CD4-positive, alpha-beta T cell (primary cell): ENCODE measurements at regions not wholly inside any gene's neighbourhood (a gene's known extent, or its start where the extent isn't known, plus 50 kb on each side); places are given as distances from the start of the nearest gene placed in this dataset.

Experiments used
- ATAC-seq: fragments of 200-7000 bp; cut with Tn5 transposase; one replicate; pipeline ENCODE4 v1.10.0; 2022; ENCODE audit warnings: mild to moderate bottlenecking; ENCODE audit not compliant: poor library complexity
- CTCF ChIA-PET: fragments of 350-600 bp; sonication (Branson Sonifier 250); formaldehyde crosslinking; loops from one replicate; lab custom pipeline; 2021; ENCODE audit warnings: antibody characterized with exemption, inconsistent platforms; lab: Charles Lee
- POLR2A ChIA-PET: fragments of 350-600 bp; sonication (Branson Sonifier 250); formaldehyde crosslinking; loops from one replicate; lab custom pipeline; 2021; ENCODE audit warnings: antibody characterized with exemption, inconsistent platforms; lab: Charles Lee
- DNase-seq, 14 experiments: peaks; one replicate each; pipeline ENCODE4 v3.0.0-alpha.2; 2013 to 2020; ENCODE audit warnings: mixed read lengths in 2 of 14
- H3K27ac ChIP-seq, 2 donors: one replicate each; pipeline versions ENCODE4 v1.5.1 to v1.7.0; 2013; ENCODE audit warnings: low read length in 2 of 2, low read depth in 1 of 2, mild to moderate bottlenecking in 1 of 2
- H3K27me3 ChIP-seq, 2 experiments: 1 replicate in 1 of 2; 2 replicates in 1 of 2; pipeline versions ENCODE4 v1.6.1 to v1.7.0; 2013; ENCODE audit warnings: low read length in 2 of 2, control low read depth in 1 of 2, mild to moderate bottlenecking in 1 of 2, moderate library complexity in 1 of 2; ENCODE audit not compliant: insufficient read depth in 2 of 2, control insufficient read depth in 1 of 2
- H3K36me3 ChIP-seq: one replicate; pipeline ENCODE4 v1.6.1; 2013; ENCODE audit warnings: low read length, control low read depth; ENCODE audit not compliant: insufficient read depth
- H3K4me1 ChIP-seq: one replicate; pipeline ENCODE4 v1.6.1; 2013; ENCODE audit warnings: low read length, control low read depth; ENCODE audit not compliant: insufficient read depth
- H3K4me3 ChIP-seq: one replicate; pipeline ENCODE4 v1.5.1; 2013; ENCODE audit warnings: mild to moderate bottlenecking, low read length, moderate library complexity
- H3K9me3 ChIP-seq, 2 experiments: 1 replicate in 1 of 2; 2 replicates in 1 of 2; pipeline versions ENCODE4 v1.6.1 to v1.7.0; 2013; ENCODE audit warnings: low read length in 2 of 2, mild to moderate bottlenecking in 2 of 2, control low read depth in 1 of 2, moderate library complexity in 1 of 2; ENCODE audit not compliant: control insufficient read depth in 1 of 2, insufficient read depth in 1 of 2
- H3K27ac Mint-ChIP-seq: one replicate; pipeline ENCODE4 v1.8.0; 2020; ENCODE audit warnings: mixed read lengths
- H3K27me3 Mint-ChIP-seq: one replicate; pipeline ENCODE4 v1.8.0; 2021; ENCODE audit warnings: mixed read lengths
- H3K36me3 Mint-ChIP-seq: one replicate; pipeline ENCODE4 v1.8.0; 2021; ENCODE audit warnings: low read depth, mixed read lengths
- H3K4me1 Mint-ChIP-seq: one replicate; pipeline ENCODE4 v1.8.0; 2021; ENCODE audit warnings: low read depth, mixed read lengths
- H3K4me3 Mint-ChIP-seq: one replicate; pipeline ENCODE4 v1.8.0; 2020; ENCODE audit warnings: mild to moderate bottlenecking, mixed read lengths
- H3K9me3 Mint-ChIP-seq: one replicate; pipeline ENCODE4 v1.8.0; 2020; ENCODE audit warnings: mixed read lengths
- CTCF ChIP-seq: fragments of 200-600 bp; IDR thresholded peaks from one replicate; pipeline ENCODE4 v1.8.0; 2022; ENCODE audit warnings: antibody characterized with exemption, mild to moderate bottlenecking
- intact Hi-C, 2 experiments: fragments of 100-400 bp; cut with DNase I in 1 of 2; cut with micrococcal nuclease in 1 of 2; formaldehyde crosslinking; loops; one replicate each; pipeline versions ENCODE4 v1.15.1 to v1.9.0; 2023 to 2025; cut with DNase I, micrococcal nuclease

DNA sequence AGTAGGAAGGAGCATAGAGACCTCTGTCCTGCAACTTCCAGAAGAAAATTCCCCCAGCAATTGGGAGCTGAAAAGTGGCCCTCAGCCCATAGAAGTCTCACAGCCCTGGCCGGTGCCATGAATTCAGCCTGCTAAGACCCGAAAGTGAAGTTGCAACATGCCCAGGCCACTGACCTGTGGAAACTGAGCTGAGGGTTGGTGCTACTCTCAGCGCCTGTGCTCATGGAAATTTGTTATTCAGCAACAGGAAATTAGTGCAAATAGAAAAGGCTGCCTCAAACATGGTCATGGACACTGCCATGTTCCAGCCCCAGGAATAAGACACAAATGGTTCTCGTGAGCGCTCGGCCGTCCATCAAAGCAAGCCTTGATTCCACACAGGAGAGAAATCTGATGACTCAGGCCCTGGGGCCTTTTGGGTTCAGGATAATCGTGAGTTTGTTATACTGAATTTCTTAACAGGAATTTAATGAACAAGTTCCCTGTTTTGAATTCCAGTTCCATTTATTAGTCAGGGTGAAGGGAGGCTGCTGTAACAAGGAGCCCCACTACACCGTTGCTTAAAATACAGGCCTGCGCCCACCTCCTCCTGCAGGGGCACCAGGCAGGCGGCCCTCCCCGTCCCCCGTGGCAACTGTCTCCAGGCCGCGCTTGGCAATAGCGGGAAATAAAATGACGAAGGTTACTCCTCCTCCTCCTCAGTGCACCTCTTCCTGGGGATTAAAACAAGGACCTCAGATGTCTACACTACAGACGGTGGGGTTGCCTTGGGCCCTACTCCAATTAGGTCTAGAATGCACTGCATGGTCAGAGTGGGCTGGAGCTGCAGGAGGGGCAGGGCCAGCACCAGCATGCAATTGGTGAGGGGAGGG, 152.9 kb downstream of the ERMARD start:
- Mint-ChIP-seq H3K9me3 (no peaks in the 10 kb centered on the region), H3K4me3 (no peak overlapping the region), H3K27me3 (peaks cover 4% of the 10 kb centered on the region), H3K36me3 (no peaks in the 10 kb centered on the region), H3K4me1 (no peaks in the 10 kb centered on the region), H3K27ac (no peak overlapping the region)
- H3K36me3 ChIP-seq: no peaks in the 10 kb centered on the region
- TF ChIP-seq CTCF: no peak
- ChIA-PET POLR2A (no interaction called here), CTCF (no interaction called here)
- ATAC-seq (no peak), DNase-seq (no peak)
- H3K27me3 ChIP-seq: no peaks in the 10 kb centered on the region
- no peaks in the 10 kb centered on the region for H3K4me1 ChIP-seq
- intact Hi-C loops: no loop called here
- peaks cover 0 to 15% of the 10 kb centered on the region in 2 experiments for H3K9me3 ChIP-seq
- no peak overlapping the region for H3K27ac ChIP-seq
- no peak overlapping the region for H3K4me3 ChIP-seq

DNA sequence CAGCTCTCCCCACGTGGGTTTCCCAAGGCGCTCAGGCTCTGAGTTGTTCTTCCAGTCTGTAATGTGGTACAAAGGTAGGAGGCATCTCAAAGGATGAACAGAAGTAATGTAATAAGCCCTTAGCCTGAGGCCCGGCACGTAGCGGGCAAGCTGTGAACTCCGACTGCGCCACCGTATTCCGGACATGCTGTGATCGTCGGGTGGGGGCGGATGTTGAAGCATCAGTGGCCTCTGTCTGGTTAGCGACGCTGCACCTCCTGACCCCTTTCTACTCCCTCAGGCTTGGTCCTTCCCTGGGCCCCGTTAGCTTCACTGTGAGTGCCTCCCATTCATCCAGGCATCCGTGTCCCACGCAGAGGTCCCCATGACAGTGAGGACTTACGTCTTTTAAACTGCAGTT, 151.7 kb downstream of the ERMARD start:
- ChIA-PET POLR2A (no interaction called here), CTCF (no interaction called here)
- H3K27me3 ChIP-seq: peaks cover 0 to 2% of the 10 kb centered on the region in 2 experiments
- H3K9me3 ChIP-seq: peaks cover 0 to 19% of the 10 kb centered on the region in 2 experiments
- Mint-ChIP-seq H3K9me3 (peaks cover 2% of the 10 kb centered on the region), H3K36me3 (no peaks in the 10 kb centered on the region), H3K27ac (no peak overlapping the region), H3K27me3 (peaks cover 11% of the 10 kb centered on the region), H3K4me3 (no peak overlapping the region), H3K4me1 (no peaks in the 10 kb centered on the region)
- H3K4me3 ChIP-seq: no peak overlapping the region
- no peaks in the 10 kb centered on the region for H3K36me3 ChIP-seq
- TF ChIP-seq CTCF: no peak
- no peak overlapping the region for H3K27ac ChIP-seq
- DNase-seq: no peak
- no peaks in the 10 kb centered on the region for H3K4me1 ChIP-seq
- no peak for ATAC-seq
- intact Hi-C loops: no loop called here

DNA sequence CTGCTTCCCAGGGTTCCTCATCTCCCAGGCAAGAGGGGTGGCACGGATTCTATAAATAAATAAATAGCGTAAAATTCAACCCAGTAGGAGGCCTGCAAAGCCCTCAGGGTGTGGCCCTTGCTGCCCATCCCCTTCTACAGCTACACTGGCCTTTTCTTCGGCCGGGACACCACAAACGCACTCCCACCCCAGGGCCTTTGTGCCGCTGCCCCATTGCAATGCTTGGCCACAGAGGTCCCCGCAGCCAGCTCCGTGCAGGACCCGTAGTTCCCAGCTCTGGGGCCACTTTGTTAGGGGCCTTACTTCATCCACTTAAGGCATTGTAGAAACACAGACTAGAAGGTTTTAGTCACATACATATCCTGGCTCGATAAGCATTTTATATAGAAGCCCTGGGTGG, 151.2 kb downstream of the ERMARD start:
- no peak overlapping the region for H3K4me3 ChIP-seq
- H3K27ac ChIP-seq: no peak overlapping the region
- Mint-ChIP-seq H3K27ac (no peak overlapping the region), H3K4me1 (no peaks in the 10 kb centered on the region), H3K9me3 (peaks cover 2% of the 10 kb centered on the region), H3K4me3 (no peak overlapping the region), H3K27me3 (peaks cover 11% of the 10 kb centered on the region), H3K36me3 (no peaks in the 10 kb centered on the region)
- H3K4me1 ChIP-seq: peaks cover 3% of the 10 kb centered on the region
- DNase-seq: no peak
- H3K27me3 ChIP-seq: peaks cover 0 to 2% of the 10 kb centered on the region in 2 experiments
- POLR2A ChIA-PET: no interaction called here
- CTCF ChIA-PET: no interaction called here
- H3K36me3 ChIP-seq: no peaks in the 10 kb centered on the region
- TF ChIP-seq CTCF: no peak
- no peak for ATAC-seq
- peaks cover 0 to 23% of the 10 kb centered on the region in 2 experiments for H3K9me3 ChIP-seq
- intact Hi-C loops: no loop called here
